ENCODE measurements at regions not wholly inside any gene's neighbourhood (a gene's known extent, or its start where the extent isn't known, plus 50 kb on each side); places are given as distances from the start of the nearest gene placed in this dataset.

DNA sequence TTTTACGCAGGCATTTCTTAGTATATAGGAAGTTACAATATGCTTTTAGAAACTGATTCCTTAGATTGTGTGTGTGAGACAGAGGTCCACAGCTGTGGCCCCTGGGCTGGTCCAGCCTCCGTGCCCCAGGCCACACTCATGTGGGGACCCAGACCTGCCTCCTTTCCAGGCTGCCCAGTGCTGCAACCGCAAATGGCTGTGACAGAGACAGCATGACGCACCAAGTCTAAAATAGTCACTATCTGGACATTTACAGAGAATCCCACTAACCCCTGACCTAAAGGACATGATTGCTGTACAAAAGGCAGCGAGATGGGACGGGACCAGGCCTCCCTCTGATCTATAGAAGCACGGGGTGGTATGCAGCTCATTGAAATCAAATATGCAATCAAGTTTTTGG is 152.2 kb downstream of the TMEM18 start:
- peaks cover 0 to 12% (median 4%) of the 10 kb centered on the region in 11 experiments; a peak in 10 of 22 replicates for H3K9me3 ChIP-seq (replicated peaks in 1 of 11)
- H3K27me3 ChIP-seq, result no peaks in the 10 kb centered on the region
- H3K4me3 ChIP-seq, result no peak overlapping the region
- H3K36me3 ChIP-seq, result no peaks in the 10 kb centered on the region
- no peaks in the 10 kb centered on the region for H4K20me1 ChIP-seq
- H3K27ac ChIP-seq, result no peak overlapping the region
- TF ChIP-seq Cebpa-rat (IDR thresholded peaks at IDR 0.05), result no peak
- H3K4me2 ChIP-seq, result no peak overlapping the region
- H3K9ac ChIP-seq, result no peak overlapping the region
- peaks cover 0 to 5% (median 0%) of the 10 kb centered on the region in 10 experiments; a peak in 4 of 20 replicates for H3K4me1 ChIP-seq

DNA sequence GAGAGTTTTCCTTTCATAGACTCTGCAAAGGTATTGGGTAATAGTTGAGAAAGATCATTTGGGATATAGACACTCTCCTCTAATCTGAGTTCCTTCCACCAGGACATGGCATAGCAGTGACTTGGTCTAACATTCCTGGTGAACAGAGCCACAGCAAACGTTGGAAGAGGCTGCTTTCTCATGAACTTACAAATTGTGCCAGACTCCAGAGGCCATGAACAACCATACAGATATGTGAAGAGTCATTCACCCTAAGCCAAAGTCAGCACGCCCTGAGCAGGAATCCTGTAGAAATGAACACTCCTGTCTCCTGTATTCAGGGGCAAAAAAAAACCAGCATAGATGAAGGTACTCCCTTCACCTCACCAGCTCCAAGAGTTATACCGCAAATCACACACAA is 152.8 kb downstream of the TMEM18 start:
- Histone ChIP-seq H3K9ac (no peak overlapping the region), H3K4me3 (no peak overlapping the region), H3K9me3 (replicated peaks in 1 of 11) (peaks cover 0 to 12% (median 4%) of the 10 kb centered on the region in 11 experiments; a peak in 10 of 22 replicates), H3K4me2 (no peak overlapping the region), H3K4me1 (peaks cover 0 to 5% (median 0%) of the 10 kb centered on the region in 10 experiments; a peak in 4 of 20 replicates), H4K20me1 (no peaks in the 10 kb centered on the region), H3K36me3 (no peaks in the 10 kb centered on the region), H3K27me3 (no peaks in the 10 kb centered on the region), H3K27ac (no peak overlapping the region)
- no peak for TF ChIP-seq Cebpa-rat (IDR thresholded peaks at IDR 0.05)

DNA sequence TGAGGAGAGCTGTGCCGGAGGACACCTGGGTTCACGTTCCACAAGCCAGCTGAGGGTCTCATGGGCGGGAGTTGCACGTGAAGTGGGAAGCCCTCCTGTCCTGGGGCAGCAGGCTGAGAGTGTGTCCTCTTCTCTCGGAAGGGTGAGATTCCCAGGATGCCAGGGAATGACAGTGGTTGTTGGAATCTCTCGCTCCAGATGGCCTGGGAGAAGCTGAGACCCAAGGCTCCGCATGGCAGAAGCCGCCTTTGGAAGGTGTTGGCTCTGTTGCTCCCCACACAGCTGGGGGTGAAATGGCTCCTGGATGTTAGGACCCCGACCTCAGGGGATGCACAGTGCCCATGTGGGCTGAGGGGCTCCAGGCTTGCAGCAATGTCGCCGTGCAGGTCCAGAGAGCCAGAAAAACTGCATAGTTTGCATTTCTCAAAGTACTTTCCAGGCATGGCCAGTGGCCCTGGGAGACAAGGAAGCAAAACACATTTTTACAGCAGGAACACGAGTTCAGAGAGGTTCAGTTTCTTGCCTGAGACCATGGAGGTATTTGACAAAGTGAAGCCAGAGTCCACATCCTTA is 153.4 kb downstream of the TMEM18 start:
- no peak overlapping the region for H3K9ac ChIP-seq
- H3K4me1 ChIP-seq, result peaks cover 0 to 2% (median under 1%) of the 10 kb centered on the region in 10 experiments; a peak in 6 of 20 replicates
- H3K9me3 ChIP-seq (replicated peaks in 1 of 11), result peaks cover 0 to 12% (median 4%) of the 10 kb centered on the region in 11 experiments; a peak in 10 of 22 replicates
- TF ChIP-seq Cebpa-rat (IDR thresholded peaks at IDR 0.05), result no peak
- H3K4me3 ChIP-seq, result no peak overlapping the region
- H3K36me3 ChIP-seq, result no peaks in the 10 kb centered on the region
- H3K4me2 ChIP-seq, result no peak overlapping the region
- H4K20me1 ChIP-seq, result no peaks in the 10 kb centered on the region
- no peak overlapping the region for H3K27ac ChIP-seq
- no peaks in the 10 kb centered on the region for H3K27me3 ChIP-seq

DNA sequence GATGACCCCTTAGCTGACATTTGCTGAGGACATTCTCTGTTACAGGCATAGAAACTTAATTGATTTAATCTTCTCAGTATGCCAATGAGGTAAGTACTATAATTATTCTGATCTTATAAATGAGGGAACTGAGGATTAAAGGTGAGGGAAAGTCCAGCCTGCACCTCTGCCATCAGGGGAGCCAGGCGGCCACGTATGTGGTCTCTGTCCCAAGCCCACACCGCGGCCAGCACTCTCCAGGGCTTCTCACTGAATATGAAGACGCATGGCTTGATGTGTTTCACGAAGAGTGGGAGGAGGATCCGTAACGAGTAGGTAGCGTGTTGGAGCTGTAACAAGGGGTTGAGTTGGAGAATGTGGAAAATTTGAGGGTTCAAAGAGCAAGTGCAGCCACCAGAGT is 154.4 kb downstream of the TMEM18 start:
- Histone ChIP-seq H3K4me1 (peaks cover 0 to 12% (median 5%) of the 10 kb centered on the region in 10 experiments; a peak in 8 of 20 replicates), H3K27ac (no peak overlapping the region), H3K4me2 (no peak overlapping the region), H3K36me3 (no peaks in the 10 kb centered on the region), H3K9me3 (replicated peaks in 1 of 11) (peaks cover 0 to 12% (median 4%) of the 10 kb centered on the region in 11 experiments; a peak in 10 of 22 replicates), H3K27me3 (no peaks in the 10 kb centered on the region), H3K4me3 (no peak overlapping the region), H3K9ac (no peak overlapping the region), H4K20me1 (no peaks in the 10 kb centered on the region)
- TF ChIP-seq Cebpa-rat (IDR thresholded peaks at IDR 0.05), result no peak

DNA sequence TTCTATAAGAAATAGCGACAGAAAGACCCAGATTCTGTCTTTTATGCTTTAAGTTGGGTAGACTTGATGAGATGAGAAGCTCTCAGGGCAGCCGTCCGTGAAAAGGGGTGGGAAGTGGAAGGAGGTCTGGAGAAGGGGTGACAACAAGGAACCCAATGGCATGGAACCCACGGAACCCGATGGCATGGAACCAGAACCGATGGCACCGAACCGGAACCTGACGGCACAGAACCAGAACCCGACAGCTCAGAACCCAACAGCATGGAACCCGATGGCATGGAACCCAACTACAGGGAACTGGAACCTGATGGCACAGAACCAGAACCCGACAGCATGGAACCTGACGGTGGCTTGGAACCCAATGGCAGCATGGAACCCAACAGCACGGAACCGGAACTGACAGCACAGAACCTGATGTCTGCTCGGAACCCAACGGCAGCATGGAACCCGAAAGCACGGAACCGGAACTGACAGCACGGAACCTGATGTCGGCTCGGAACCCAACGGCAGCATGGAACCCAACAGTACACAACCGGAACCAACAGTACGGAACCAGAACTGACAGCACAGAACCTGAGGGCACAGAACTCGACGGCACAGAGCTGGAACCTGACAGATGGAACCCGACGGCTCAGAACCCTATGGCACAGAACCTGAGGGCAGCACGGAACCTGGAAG is 155.2 kb downstream of the TMEM18 start:
- Histone ChIP-seq H3K27ac (no peak overlapping the region), H3K27me3 (no peaks in the 10 kb centered on the region), H3K4me3 (no peak overlapping the region), H3K9ac (no peak overlapping the region), H3K9me3 (replicated peaks in 1 of 11) (peaks cover 0 to 12% (median 4%) of the 10 kb centered on the region in 11 experiments; a peak in 10 of 22 replicates), H3K36me3 (no peaks in the 10 kb centered on the region), H4K20me1 (no peaks in the 10 kb centered on the region), H3K4me2 (no peak overlapping the region), H3K4me1 (peaks cover 0 to 20% (median 9%) of the 10 kb centered on the region in 10 experiments; a peak in 10 of 20 replicates)
- no peak for TF ChIP-seq Cebpa-rat (IDR thresholded peaks at IDR 0.05)

DNA sequence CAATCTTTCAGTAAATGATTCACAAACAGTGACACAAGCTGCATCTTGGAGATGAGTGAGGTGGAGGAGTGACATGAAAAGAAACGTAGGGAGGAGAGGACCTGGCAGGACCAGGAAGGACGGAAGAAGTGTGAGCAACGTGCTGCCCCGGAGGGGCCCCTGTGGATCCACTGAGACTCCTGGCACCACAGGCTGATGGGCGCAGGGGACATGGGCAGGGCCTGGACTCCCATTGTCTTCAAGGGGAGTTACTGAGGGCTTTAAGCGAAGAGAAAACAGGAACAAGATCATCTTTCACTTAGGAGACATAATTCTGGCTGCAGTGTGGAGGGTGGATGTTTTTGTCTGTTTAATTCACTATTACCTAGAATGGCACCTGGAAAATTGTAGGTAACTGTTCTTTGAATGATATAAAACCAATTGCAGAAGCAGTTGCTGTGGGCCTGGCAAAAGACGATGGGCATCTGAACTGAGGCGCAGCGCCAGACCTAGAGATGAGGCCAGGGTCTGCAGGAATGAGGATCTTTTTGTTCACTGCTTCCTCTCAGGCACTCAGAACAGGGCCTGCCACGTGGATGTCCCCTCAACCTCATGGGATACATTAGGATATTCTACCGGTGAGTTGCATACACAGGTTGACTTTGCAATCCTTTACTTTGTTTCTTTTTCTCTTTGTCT is 156.4 kb downstream of the TMEM18 start:
- peaks cover 0 to 32% (median 15%) of the 10 kb centered on the region in 10 experiments; a peak in 11 of 20 replicates for H3K4me1 ChIP-seq
- H3K4me3 ChIP-seq, result no peak overlapping the region
- H3K27me3 ChIP-seq, result no peaks in the 10 kb centered on the region
- no peak overlapping the region for H3K4me2 ChIP-seq
- H3K9ac ChIP-seq, result no peak overlapping the region
- no peak overlapping the region for H3K27ac ChIP-seq
- no peak for TF ChIP-seq Cebpa-rat (IDR thresholded peaks at IDR 0.05)
- H3K9me3 ChIP-seq (replicated peaks in 1 of 11), result peaks cover 0 to 12% (median 4%) of the 10 kb centered on the region in 11 experiments; a peak in 10 of 22 replicates
- H3K36me3 ChIP-seq, result no peaks in the 10 kb centered on the region
- no peaks in the 10 kb centered on the region for H4K20me1 ChIP-seq

DNA sequence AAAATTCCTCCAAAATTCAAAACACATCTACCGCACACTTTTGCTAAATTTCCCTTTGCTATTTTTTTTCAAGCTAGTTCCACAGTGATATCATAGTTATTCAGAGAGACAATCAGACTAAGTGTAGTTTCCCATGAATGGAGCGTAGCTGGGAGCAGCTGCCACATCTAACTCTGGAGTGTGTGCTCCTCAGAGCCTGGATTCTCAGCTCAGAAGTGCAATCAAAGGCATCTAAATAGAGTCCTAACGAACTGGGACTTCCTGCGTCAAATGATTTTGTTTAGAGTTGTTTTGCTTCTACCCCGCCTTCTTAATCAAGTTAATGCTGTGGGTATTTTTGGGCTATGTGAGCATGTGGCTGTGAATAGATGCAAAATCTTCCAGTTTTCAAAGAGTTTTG is 160.3 kb downstream of the TMEM18 start:
- H3K9me3 ChIP-seq (replicated peaks in 1 of 11), result peaks cover 0 to 9% (median 2%) of the 10 kb centered on the region in 11 experiments; a peak in 8 of 22 replicates
- H3K4me1 ChIP-seq, result peaks cover 0 to 35% (median 16%) of the 10 kb centered on the region in 10 experiments; a peak in 11 of 20 replicates
- H3K36me3 ChIP-seq, result no peaks in the 10 kb centered on the region
- no peak overlapping the region for H3K27ac ChIP-seq
- TF ChIP-seq Cebpa-rat (IDR thresholded peaks at IDR 0.05), result no peak
- no peaks in the 10 kb centered on the region for H4K20me1 ChIP-seq
- no peak overlapping the region for H3K9ac ChIP-seq
- H3K4me2 ChIP-seq, result peak overlapping the region in 6 of 11 experiments; percentile 3 to 69 (median 34); a peak in 10 of 22 replicates
- no peak overlapping the region for H3K4me3 ChIP-seq
- H3K27me3 ChIP-seq, result no peaks in the 10 kb centered on the region

DNA sequence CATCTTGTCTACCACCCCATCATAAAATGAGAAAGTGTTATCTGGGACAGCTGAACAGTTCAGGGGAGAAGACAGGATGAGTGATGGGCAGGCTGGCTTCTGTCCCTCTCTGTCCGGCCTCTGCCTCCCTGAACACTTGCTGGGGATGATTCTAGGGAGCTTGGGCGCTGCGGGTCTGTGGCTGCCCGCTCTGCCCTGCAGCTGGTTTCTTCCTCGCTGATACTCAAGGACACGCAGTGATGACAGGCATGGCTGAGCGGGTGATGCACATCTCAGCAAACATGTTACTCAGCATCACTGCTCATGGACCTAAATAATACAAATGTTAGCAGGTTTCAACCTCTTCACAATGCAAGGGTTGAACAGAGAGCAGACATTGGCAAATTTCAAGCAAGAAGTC is 161.1 kb downstream of the TMEM18 start:
- Histone ChIP-seq H3K27me3 (no peaks in the 10 kb centered on the region), H3K4me3 (no peak overlapping the region), H3K9ac (no peak overlapping the region), H3K4me1 (peaks cover 0 to 35% (median 16%) of the 10 kb centered on the region in 10 experiments; a peak in 11 of 20 replicates), H3K27ac (no peak overlapping the region), H4K20me1 (no peaks in the 10 kb centered on the region), H3K9me3 (replicated peaks in 1 of 11) (peaks cover 0 to 9% (median under 1%) of the 10 kb centered on the region in 11 experiments; a peak in 8 of 22 replicates), H3K36me3 (no peaks in the 10 kb centered on the region), H3K4me2 (peak overlapping the region in 6 of 11 experiments; percentile 3 to 69 (median 44); a peak in 11 of 22 replicates)
- no peak for TF ChIP-seq Cebpa-rat (IDR thresholded peaks at IDR 0.05)
